Immature natural killer cell (primary cell): ENCODE measurements at regions not wholly inside any gene's neighbourhood (a gene's known extent, or its start where the extent isn't known, plus 50 kb on each side); places are given as distances from the start of the nearest gene placed in this dataset.
A peak's percentile ranks its signal among the peaks of the same experiment; 100 is the strongest.
"Not testable (repeated sequence)": the region's sequence is repeated elsewhere in the genome, so short reads cannot be mapped to it uniquely, and the experiment has no call there.

Experiments used
- DNase-seq, 3 donors: peaks; one replicate each; pipeline ENCODE4 v3.0.0; 2022; ENCODE audit warnings: mixed read lengths in 1 of 3
- H3K27ac Mint-ChIP-seq, 6 donors: one replicate each; pipeline ENCODE4 v1.8.0; 2020; ENCODE audit warnings: mixed read lengths in 6 of 6, mild to moderate bottlenecking in 5 of 6, inconsistent platforms in 4 of 6, moderate library complexity in 3 of 6
- H3K27me3 Mint-ChIP-seq, 3 donors: one replicate each; pipeline ENCODE4 v1.8.0; 2020 to 2021; ENCODE audit warnings: low read depth in 3 of 3, mild to moderate bottlenecking in 3 of 3, mixed read lengths in 3 of 3, moderate library complexity in 3 of 3, inconsistent platforms in 1 of 3
- H3K36me3 Mint-ChIP-seq, 3 donors: one replicate each; pipeline ENCODE4 v1.8.0; 2020; ENCODE audit warnings: mixed read lengths in 3 of 3, inconsistent platforms in 2 of 3, mild to moderate bottlenecking in 2 of 3
- H3K4me1 Mint-ChIP-seq, 2 donors: one replicate each; pipeline ENCODE4 v1.8.0; 2020; ENCODE audit warnings: inconsistent platforms in 2 of 2, mild to moderate bottlenecking in 2 of 2, mixed read lengths in 2 of 2, moderate library complexity in 1 of 2
- H3K4me3 Mint-ChIP-seq, 5 donors: one replicate each; pipeline ENCODE4 v1.8.0; 2020; ENCODE audit warnings: mild to moderate bottlenecking in 5 of 5, mixed read lengths in 5 of 5, inconsistent platforms in 3 of 5, moderate library complexity in 3 of 5
- H3K9me3 Mint-ChIP-seq, 6 donors: one replicate each; pipeline ENCODE4 v1.8.0; 2020; ENCODE audit warnings: mild to moderate bottlenecking in 6 of 6, mixed read lengths in 6 of 6, inconsistent platforms in 4 of 6, moderate library complexity in 3 of 6

GRCh38 chr7:131067220-131067619, 260.5 kb upstream of the MKLN1 start:
- H3K27ac Mint-ChIP-seq, result peak overlapping the region in 4 of 6 donors; percentile 4 to 74 (median 44)
- no peaks in the 10 kb centered on the region for H3K36me3 Mint-ChIP-seq
- peaks cover 58 to 78% of the 10 kb centered on the region in 2 donors for H3K4me1 Mint-ChIP-seq
- H3K9me3 Mint-ChIP-seq, result no peaks in the 10 kb centered on the region
- H3K27me3 Mint-ChIP-seq, result peaks cover 13 to 56% (median 30%) of the 10 kb centered on the region in 3 donors
- DNase-seq, result no peak
- H3K4me3 Mint-ChIP-seq, result no peak overlapping the region

DNA sequence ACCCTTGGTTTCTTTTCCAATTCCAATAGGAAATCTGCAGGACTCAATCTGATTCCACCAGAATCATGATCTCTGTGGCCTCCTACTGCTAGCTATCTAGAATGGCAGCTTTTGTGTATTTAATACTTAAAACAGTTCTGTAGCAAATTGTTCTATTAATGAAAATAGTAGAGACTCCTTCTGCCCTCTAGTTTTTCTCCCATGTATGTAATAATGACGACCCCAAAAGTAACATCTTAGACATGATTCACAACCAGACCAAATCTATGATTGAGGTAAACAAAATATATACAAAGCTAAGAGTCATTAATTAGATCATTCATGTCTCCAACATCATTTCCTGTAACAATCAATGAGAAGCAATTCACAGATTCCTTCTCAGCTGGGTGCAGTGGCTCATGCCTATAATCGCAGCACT, 259.1 kb upstream of the MKLN1 start:
- H3K36me3 Mint-ChIP-seq, result no peaks in the 10 kb centered on the region
- DNase-seq, result no peak
- H3K4me1 Mint-ChIP-seq, result peaks cover 65% of the 10 kb centered on the region in 2 donors
- H3K9me3 Mint-ChIP-seq, result no peaks in the 10 kb centered on the region
- peak overlapping the region in 2 of 5 donors; percentile 0 to 40 for H3K4me3 Mint-ChIP-seq
- peak overlapping the region in 5 of 6 donors; percentile 44 to 64 (median 50) for H3K27ac Mint-ChIP-seq
- H3K27me3 Mint-ChIP-seq, result peaks cover 18 to 57% (median 40%) of the 10 kb centered on the region in 3 donors

GRCh38 chr7:131071786-131072504, 255.7 kb upstream of the MKLN1 start:
- Mint-ChIP-seq H3K4me3 (peak overlapping the region; percentile 11 to 70 (median 56)), H3K36me3 (no peaks in the 10 kb centered on the region), H3K27me3 (peaks cover 31 to 62% (median 51%) of the 10 kb centered on the region in 3 donors), H3K9me3 (no peaks in the 10 kb centered on the region), H3K4me1 (peaks cover 35 to 81% of the 10 kb centered on the region in 2 donors), H3K27ac (peak overlapping the region in 5 of 6 donors; percentile 12 to 78 (median 51))
- DNase-seq, result no peak

DNA sequence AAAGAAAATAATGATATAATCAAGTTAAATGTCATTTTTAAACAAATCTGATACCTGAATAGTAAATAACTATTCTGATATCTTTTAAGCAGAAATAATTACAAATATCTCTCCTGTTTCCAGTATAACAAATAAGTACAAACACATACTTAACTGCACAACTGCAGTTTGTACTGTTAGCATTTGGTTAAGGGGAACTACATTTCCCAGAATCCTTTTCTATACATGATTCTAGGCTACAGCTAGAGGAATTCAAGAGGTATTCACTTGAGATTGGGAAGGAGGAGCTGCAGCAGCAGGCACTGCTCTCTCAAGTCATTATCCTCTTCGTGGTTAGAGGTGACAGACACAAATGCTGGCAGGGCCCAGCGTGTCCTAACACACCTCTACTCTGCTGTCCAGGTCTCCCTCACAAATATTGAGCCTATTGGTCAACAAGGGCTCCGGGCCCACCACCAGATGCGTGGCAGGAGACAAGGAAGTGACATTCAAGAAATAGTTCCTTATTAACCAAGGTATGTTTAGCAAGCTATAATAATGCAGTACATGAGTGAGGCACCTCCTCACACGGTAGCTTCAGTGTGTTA, 255.1 kb upstream of the MKLN1 start:
- H3K27me3 Mint-ChIP-seq, result peaks cover 31 to 61% (median 48%) of the 10 kb centered on the region in 3 donors
- no peaks in the 10 kb centered on the region for H3K9me3 Mint-ChIP-seq
- peaks cover 29 to 76% of the 10 kb centered on the region in 2 donors for H3K4me1 Mint-ChIP-seq
- peak overlapping the region; percentile 13 to 78 (median 31) for H3K27ac Mint-ChIP-seq
- peak in 1 of 3 donors; percentile 46 for DNase-seq
- peak overlapping the region in 4 of 5 donors; percentile 9 to 68 (median 48) for H3K4me3 Mint-ChIP-seq
- H3K36me3 Mint-ChIP-seq, result no peaks in the 10 kb centered on the region

- no peaks in the 10 kb centered on the region for H3K9me3 Mint-ChIP-seq
- H3K4me1 Mint-ChIP-seq, result peaks cover 14 to 63% of the 10 kb centered on the region in 2 donors
- H3K36me3 Mint-ChIP-seq, result no peaks in the 10 kb centered on the region
- H3K4me3 Mint-ChIP-seq, result no peak overlapping the region
- peaks cover 29 to 54% (median 40%) of the 10 kb centered on the region in 3 donors for H3K27me3 Mint-ChIP-seq
- peak overlapping the region in 4 of 6 donors; percentile 46 to 78 (median 58) for H3K27ac Mint-ChIP-seq
- no peak for DNase-seq
Observed at GRCh38 chr7:131074043-131074442, 253.6 kb upstream of the MKLN1 start.

DNA sequence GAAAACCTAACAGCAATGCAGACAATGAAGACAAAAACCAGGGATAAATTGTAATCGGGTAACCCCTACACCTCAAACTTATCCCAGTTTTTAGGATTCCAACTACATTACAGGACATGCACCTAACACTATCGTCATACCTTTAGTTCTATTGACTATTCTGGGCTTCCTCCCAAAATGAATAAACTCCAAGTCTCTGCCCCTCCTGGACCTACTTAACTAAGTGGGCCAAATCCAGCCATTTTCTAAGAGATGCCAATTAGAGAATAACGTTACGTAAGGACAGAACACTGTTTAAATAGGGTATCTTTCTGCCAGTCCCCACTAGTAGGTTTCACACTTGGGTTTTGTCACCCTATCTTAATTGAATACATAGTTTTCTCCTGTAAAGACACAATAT, 253.1 kb upstream of the MKLN1 start:
- Mint-ChIP-seq H3K9me3 (no peaks in the 10 kb centered on the region), H3K36me3 (no peaks in the 10 kb centered on the region), H3K4me1 (peaks cover 9 to 58% of the 10 kb centered on the region in 2 donors), H3K27me3 (peaks cover 28 to 49% (median 35%) of the 10 kb centered on the region in 3 donors), H3K27ac (peak overlapping the region in 2 of 6 donors; percentile 19 to 65), H3K4me3 (no peak overlapping the region)
- no peak for DNase-seq

GRCh38 chr7:131075406-131075805, 252.3 kb upstream of the MKLN1 start:
- H3K9me3 Mint-ChIP-seq, result no peaks in the 10 kb centered on the region
- H3K27ac Mint-ChIP-seq, result peak overlapping the region in 3 of 6 donors; percentile 16 to 33 (median 17)
- DNase-seq, result no peak
- no peaks in the 10 kb centered on the region for H3K36me3 Mint-ChIP-seq
- peaks cover 26 to 42% (median 32%) of the 10 kb centered on the region in 3 donors for H3K27me3 Mint-ChIP-seq
- H3K4me3 Mint-ChIP-seq, result peak overlapping the region in 1 of 5 donors; percentile 17
- peaks cover 3 to 55% of the 10 kb centered on the region in 2 donors for H3K4me1 Mint-ChIP-seq

- Mint-ChIP-seq H3K4me3 (peak overlapping the region in 3 of 5 donors; percentile 1 to 40 (median 1)), H3K27me3 (peaks cover 26 to 38% (median 30%) of the 10 kb centered on the region in 3 donors), H3K4me1 (peaks cover 0 to 53% of the 10 kb centered on the region in 2 donors), H3K9me3 (no peaks in the 10 kb centered on the region), H3K27ac (peak overlapping the region in 5 of 6 donors; percentile 1 to 66 (median 16)), H3K36me3 (no peaks in the 10 kb centered on the region)
- DNase-seq, result no peak
Observed at GRCh38 chr7:131076032-131076431, 251.6 kb upstream of the MKLN1 start.

DNA sequence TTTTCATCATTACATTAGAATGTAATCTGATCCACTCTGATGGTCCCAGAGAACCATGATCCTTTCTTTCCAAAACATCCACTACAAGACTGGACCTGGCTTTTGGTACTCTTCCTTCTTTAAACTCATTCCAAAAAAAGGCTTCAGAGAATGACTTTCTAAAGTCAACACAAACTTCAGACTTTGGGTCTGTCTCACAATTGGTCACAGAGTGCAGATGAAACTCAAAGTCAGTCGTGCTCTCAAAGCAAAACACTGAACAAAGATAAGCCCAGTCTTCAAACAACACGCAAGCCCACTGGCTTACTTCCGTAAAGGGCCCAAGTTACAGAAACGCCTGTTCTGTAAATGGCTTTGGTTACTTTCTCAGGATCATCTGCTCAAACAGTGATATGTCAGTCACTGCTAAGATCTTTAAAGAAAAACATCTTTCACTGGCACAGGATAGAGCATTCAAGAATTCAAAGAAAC, 250.9 kb upstream of the MKLN1 start:
- H3K27ac Mint-ChIP-seq, result peak overlapping the region in 2 of 6 donors; percentile 16 to 33
- peaks cover 5 to 54% of the 10 kb centered on the region in 2 donors for H3K4me1 Mint-ChIP-seq
- peak overlapping the region in 1 of 5 donors; percentile 33 for H3K4me3 Mint-ChIP-seq
- H3K9me3 Mint-ChIP-seq, result no peaks in the 10 kb centered on the region
- H3K36me3 Mint-ChIP-seq, result no peaks in the 10 kb centered on the region
- H3K27me3 Mint-ChIP-seq, result peaks cover 26 to 37% (median 33%) of the 10 kb centered on the region in 3 donors
- DNase-seq, result no peak

DNA sequence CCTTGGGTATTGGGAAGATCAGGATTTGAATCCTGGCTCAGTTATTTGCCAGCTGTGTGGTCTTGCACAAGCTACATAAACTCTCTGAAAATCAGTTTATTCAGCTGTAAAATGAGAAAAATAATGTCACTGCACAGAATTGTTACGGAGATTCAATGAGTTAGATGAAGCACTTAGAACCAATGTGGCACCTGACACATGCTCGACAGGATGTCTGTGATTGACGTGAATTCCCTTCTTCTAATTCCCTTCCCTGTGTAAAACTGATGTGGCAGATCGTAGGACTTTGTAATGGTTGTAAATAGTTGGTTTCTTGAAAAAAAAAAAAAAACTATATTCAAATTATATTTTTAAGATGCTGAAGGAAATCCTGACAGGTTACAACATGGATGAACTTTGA, 249.9 kb upstream of the MKLN1 start:
- peaks cover 15 to 55% of the 10 kb centered on the region in 2 donors for H3K4me1 Mint-ChIP-seq
- H3K27ac Mint-ChIP-seq, result no peak overlapping the region
- H3K27me3 Mint-ChIP-seq, result peaks cover 27 to 45% (median 34%) of the 10 kb centered on the region in 3 donors

DNA sequence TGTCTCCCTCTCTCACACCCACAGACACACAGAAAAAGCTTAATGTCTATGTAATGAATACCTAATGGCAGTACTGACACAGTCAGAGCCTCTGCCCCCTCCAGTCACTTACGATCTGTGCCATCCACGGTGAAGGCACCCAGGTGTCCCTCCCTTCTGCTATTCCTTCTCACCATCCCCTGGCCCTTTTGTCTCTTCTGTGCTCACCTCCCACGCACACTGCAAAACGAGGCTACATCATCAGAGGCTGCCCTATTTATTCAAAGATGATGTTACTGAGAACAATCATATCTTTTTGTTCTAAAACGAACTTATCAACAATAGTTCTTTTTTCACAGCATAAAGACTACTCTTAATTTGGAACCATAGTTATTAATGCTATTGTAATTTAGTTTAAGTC, 246.9 kb upstream of the MKLN1 start:
- peaks cover 44 to 52% of the 10 kb centered on the region in 2 donors for H3K4me1 Mint-ChIP-seq

More for the DNA sequence above, 249.9 kb upstream of the MKLN1 start:
- Mint-ChIP-seq H3K4me3 (peak overlapping the region in 1 of 5 donors; percentile 37), H3K36me3 (no peaks in the 10 kb centered on the region), H3K9me3 (no peaks in the 10 kb centered on the region)
- DNase-seq, result no peak

GRCh38 chr7:131081308-131081707, 246.4 kb upstream of the MKLN1 start:
- Mint-ChIP-seq H3K36me3 (no peaks in the 10 kb centered on the region), H3K4me1 (peaks cover 45 to 47% of the 10 kb centered on the region in 2 donors), H3K27ac (peak overlapping the region in 1 of 6 donors; percentile 9), H3K4me3 (no peak overlapping the region), H3K9me3 (no peaks in the 10 kb centered on the region), H3K27me3 (peaks cover 25 to 46% (median 43%) of the 10 kb centered on the region in 3 donors)
- DNase-seq, result no peak

More for the DNA sequence above, 246.9 kb upstream of the MKLN1 start:
- Mint-ChIP-seq H3K36me3 (no peaks in the 10 kb centered on the region), H3K4me3 (no peak overlapping the region), H3K27ac (no peak overlapping the region), H3K9me3 (no peaks in the 10 kb centered on the region), H3K27me3 (peaks cover 26 to 47% (median 39%) of the 10 kb centered on the region in 3 donors)
- no peak for DNase-seq

GRCh38 chr7:131083781-131084180, 243.9 kb upstream of the MKLN1 start:
- no peaks in the 10 kb centered on the region for H3K9me3 Mint-ChIP-seq
- no peak for DNase-seq
- peaks cover 57 to 62% of the 10 kb centered on the region in 2 donors for H3K4me1 Mint-ChIP-seq
- peaks cover 0 to 4% (median 0%) of the 10 kb centered on the region in 3 donors for H3K36me3 Mint-ChIP-seq
- peaks cover 36 to 59% (median 50%) of the 10 kb centered on the region in 3 donors for H3K27me3 Mint-ChIP-seq
- H3K4me3 Mint-ChIP-seq, result peak overlapping the region in 1 of 5 donors; percentile 20
- peak overlapping the region in 2 of 6 donors; percentile 14 to 73 for H3K27ac Mint-ChIP-seq

DNA sequence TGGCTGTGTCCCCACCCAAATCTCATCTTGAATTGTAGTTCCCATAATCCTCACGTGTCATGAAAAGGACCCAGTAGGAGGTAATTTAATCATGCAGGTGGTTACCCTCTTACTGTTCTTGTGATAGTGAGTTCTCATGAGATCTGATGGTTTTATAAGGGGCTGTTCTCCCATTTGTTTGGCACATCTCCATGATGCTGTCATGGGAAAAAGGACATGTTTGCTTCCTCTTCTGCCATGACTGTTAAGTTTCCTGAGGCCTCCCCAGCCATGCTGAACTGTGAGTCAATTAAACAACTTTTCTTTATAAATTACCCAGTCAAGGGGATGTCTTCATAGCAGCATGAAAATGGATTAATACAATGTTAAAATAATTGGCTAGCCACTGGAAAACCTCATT, 243.3 kb upstream of the MKLN1 start:
- H3K27me3 Mint-ChIP-seq, result peaks cover 41 to 65% (median 52%) of the 10 kb centered on the region in 3 donors
- not testable (repeated sequence) for DNase-seq, H3K9me3 Mint-ChIP-seq, H3K36me3 Mint-ChIP-seq
- H3K4me1 Mint-ChIP-seq, result peaks cover 59 to 65% of the 10 kb centered on the region in 2 donors
- peak overlapping the region in 1 of 5 donors; percentile 14 for H3K4me3 Mint-ChIP-seq
- H3K27ac Mint-ChIP-seq, result peak overlapping the region in 1 of 6 donors; percentile 27
